K562 (cell line): ENCODE measurements at regions not wholly inside any gene's neighbourhood (a gene's known extent, or its start where the extent isn't known, plus 50 kb on each side); places are given as distances from the start of the nearest gene placed in this dataset.

ENCODE experiments used
- ATAC-seq: fragments of 200-7000 bp; cut with Tn5 transposase; 3 replicates; pipeline ENCODE4 v1.9.1; 2020; ENCODE audit warnings: moderate library complexity
- BruUV-seq: library from RNA; stranded (reverse); fragments of 400-500 nt; replicated peaks from 2 replicates; lab custom pipeline; 2021; lab: Mats Ljungman, UMichigan
- CTCF ChIA-PET: fragments of 300-600 bp; formaldehyde crosslinking; extraction: SDS; loops from one replicate; lab custom pipeline; 2021; ENCODE audit warnings: low intra/inter-chr PET ratio; lab: Yijun Ruan, JAX
- POLR2A ChIA-PET: fragments of 300-600, 350-650 bp; sonication (Branson Sonifier 250); formaldehyde crosslinking; extraction: SDS; loops from one replicate; lab custom pipeline; 2021; ENCODE audit warnings: antibody characterized with exemption, inconsistent platforms; lab: Yijun Ruan, JAX
- DNase-seq, 4 experiments: peaks; one replicate each; pipeline versions ENCODE4 v3.0.0 to v3.0.0-alpha.2; 2011 to 2018; ENCODE audit warnings: low spot score in 3 of 4, mixed read lengths in 3 of 4; ENCODE audit errors: extremely low read depth in 1 of 4
- FAIRE-seq: peaks from 2 replicates; lab custom pipeline; 2011; peaks lifted over from hg19 to GRCh38; lab: Jason Lieb, UNC
- H2AFZ ChIP-seq: 2 replicates; pipeline ENCODE4 v1.6.0; 2011; ENCODE audit warnings: low read depth, low read length, control low read depth, inconsistent platforms
- H3K27ac ChIP-seq: fragments of 200-600 bp; 3 replicates; pipeline ENCODE4 v1.8.0; 2011; ENCODE audit warnings: low read depth, mild to moderate bottlenecking, control low read depth, inconsistent platforms, low read length, moderate library complexity, mixed read lengths; ENCODE audit errors: extremely low read depth
- H3K27me3 ChIP-seq, 2 experiments: fragments of 300-600 bp in 1 of 2; 2 replicates in 1 of 2; 3 replicates in 1 of 2; pipeline versions ENCODE4 v1.6.0 to v1.8.0; 2011; ENCODE audit warnings: inconsistent platforms in 2 of 2, low read length in 2 of 2, mild to moderate bottlenecking in 1 of 2, mixed read lengths in 1 of 2, moderate library complexity in 1 of 2; ENCODE audit not compliant: control insufficient read depth in 2 of 2, insufficient read depth in 2 of 2
- H3K36me3 ChIP-seq: fragments of 300-600 bp; 3 replicates; pipeline ENCODE4 v1.8.0; 2011; ENCODE audit warnings: mild to moderate bottlenecking, low read length, inconsistent platforms; ENCODE audit not compliant: control insufficient read depth, insufficient read depth
- H3K4me1 ChIP-seq, 2 experiments: fragments of 200-600 bp in 1 of 2; replicated peaks in 1 of 2; 2 replicates in 1 of 2; 3 replicates in 1 of 2; pipeline versions ENCODE4 v1.5.1 to v1.8.0; 2011; ENCODE audit warnings: inconsistent platforms in 2 of 2, low read length in 2 of 2, mild to moderate bottlenecking in 1 of 2, mixed read lengths in 1 of 2, moderate library complexity in 1 of 2; ENCODE audit not compliant: control insufficient read depth in 2 of 2, insufficient read depth in 2 of 2
- H3K4me2 ChIP-seq: 2 replicates; pipeline ENCODE4 v1.6.1; 2011; ENCODE audit warnings: low read length, control low read depth, inconsistent platforms, mixed read lengths; ENCODE audit not compliant: insufficient read depth
- H3K4me3 ChIP-seq: fragments of 200-600 bp; sonication (generic), shearing (Covaris generic); 2 replicates; pipeline ENCODE4 v1.5.1; 2016; ENCODE audit warnings: control low read depth, inconsistent platforms
- H3K79me2 ChIP-seq: fragments of 200-600 bp; 3 replicates; pipeline ENCODE4 v1.8.0; 2011; ENCODE audit warnings: low read length, inconsistent platforms; ENCODE audit not compliant: control insufficient read depth, insufficient read depth
- H3K9ac ChIP-seq, 2 experiments: 2 replicates each; pipeline versions ENCODE4 v1.6.0 to v1.6.1; 2011; ENCODE audit warnings: low read depth in 2 of 2, low read length in 2 of 2, control low read depth in 1 of 2, inconsistent platforms in 1 of 2, mild to moderate bottlenecking in 1 of 2, mixed read lengths in 1 of 2; ENCODE audit not compliant: insufficient read depth in 1 of 2
- H3K9me1 ChIP-seq: one replicate; pipeline ENCODE4 v1.6.0; 2011; ENCODE audit warnings: inconsistent platforms, mild to moderate bottlenecking, low read length, moderate library complexity; ENCODE audit not compliant: control insufficient read depth, insufficient read depth
- H3K9me3 ChIP-seq: replicated peaks from 2 replicates; pipeline ENCODE4 v1.5.1; 2011; ENCODE audit warnings: low read depth, low read length, inconsistent platforms; ENCODE audit not compliant: control insufficient read depth, insufficient read depth
- H4K20me1 ChIP-seq: replicated peaks from 2 replicates; pipeline ENCODE4 v1.6.1; 2011; ENCODE audit warnings: low read length, inconsistent platforms, mixed read lengths; ENCODE audit not compliant: control insufficient read depth, insufficient read depth
- CXXC5 ChIP-seq: fragments of 250-450 bp; sonication (Bioruptor Pico); IDR thresholded peaks from 2 replicates; pipeline ENCODE4 v1.8.0; 2022; ENCODE audit warnings: inconsistent platforms, mild to moderate bottlenecking, moderate library complexity
- DNMT1 ChIP-seq: fragments of 450-650 bp; IDR thresholded peaks from 2 replicates; pipeline ENCODE4 v1.6.1; 2016; ENCODE audit warnings: antibody characterized with exemption, mild to moderate bottlenecking
- ELF2 ChIP-seq: fragments of 250-450 bp; sonication (Bioruptor Pico); IDR thresholded peaks from 2 replicates; pipeline ENCODE4 v1.5.0; 2021; ENCODE audit warnings: mild to moderate bottlenecking
- FOSL1 ChIP-seq: fragments of 200-800 bp; sonication (Bioruptor generic); conservative IDR thresholded peaks from 2 replicates; pipeline ENCODE4 v1.6.1; 2016; ENCODE audit warnings: missing genetic modification characterization, missing compliant biosample characterization
- GABPB2 ChIP-seq: fragments of 250-450 bp; sonication (Bioruptor Pico); conservative IDR thresholded peaks from 2 replicates; pipeline ENCODE4 v1.5.1; 2021; ENCODE audit warnings: mild to moderate bottlenecking
- NRF1 ChIP-seq, 2 experiments: fragments of 450-650 bp; IDR thresholded peaks in 1 of 2; conservative IDR thresholded peaks in 1 of 2; 2 replicates each; pipeline ENCODE4 v1.6.1; 2014; ENCODE audit warnings: mild to moderate bottlenecking in 2 of 2
- RBM22 ChIP-seq: fragments of 200-400 bp; formaldehyde crosslinking; IDR thresholded peaks from 2 replicates; pipeline ENCODE4 v1.6.1; 2018; ENCODE audit warnings: low read length, low read depth; ENCODE audit not compliant: poor library complexity, severe bottlenecking
- RCOR1 ChIP-seq, 2 experiments: IDR thresholded peaks; 2 replicates each; pipeline ENCODE4 v1.6.1; 2012; ENCODE audit warnings: low read depth in 2 of 2, low read length in 2 of 2, borderline replicate concordance in 1 of 2, improper control_type of control experiment in 1 of 2
- SREBF1 ChIP-seq: fragments of 150-350 bp; IDR thresholded peaks from 2 replicates; pipeline ENCODE4 v1.6.1; 2014; ENCODE audit warnings: antibody characterized with exemption, low read depth, low read length, borderline replicate concordance
- U2AF2 ChIP-seq: fragments of 200-400 bp; formaldehyde crosslinking; optimal IDR thresholded peaks from 2 replicates; pipeline ENCODE3; 2017; ENCODE audit warnings: low read depth, mild to moderate bottlenecking, low read length
- ZNF232 ChIP-seq: sonication (generic); formaldehyde crosslinking; IDR thresholded peaks from 2 replicates; pipeline ENCODE4 v1.8.0; 2022; ENCODE audit warnings: mild to moderate bottlenecking, missing genetic modification reagents
- ZNF518B ChIP-seq: fragments of 250-450 bp; sonication (Bioruptor Pico); IDR thresholded peaks from 2 replicates; pipeline ENCODE4 v1.5.0; 2021; ENCODE audit warnings: mild to moderate bottlenecking, moderate library complexity
- WGBS: fragments of 100-300 bp; shearing (Covaris generic); methylation state at CpG from one replicate; pipeline ENCODE4 v1.1.6; 2016; ENCODE audit warnings: low coverage, mixed read lengths; ENCODE audit not compliant: insufficient coverage; ENCODE audit errors: missing lambda C conversion rate; 5-methylcytosine and 5-hydroxymethylcytosine counted together
- in situ Hi-C: fragments of 300-500 bp; cut with MboI; formaldehyde crosslinking; loops from 4 replicates; pipeline ENCODE4 v1.15.0; 2018; ENCODE audit warnings: inconsistent platforms, mixed read lengths
- intact Hi-C: fragments of 100-400 bp; cut with micrococcal nuclease; formaldehyde crosslinking; loops from 2 replicates; pipeline ENCODE4 v1.14.2; 2022

- Histone ChIP-seq H3K36me3 (no peaks in the 10 kb centered on the region), H4K20me1 (no peaks in the 10 kb centered on the region), H3K9me1 (no peaks in the 10 kb centered on the region), H3K27me3 (no peaks in the 10 kb centered on the region), H3K4me3 (no peak overlapping the region), H3K9ac (no peak overlapping the region), H3K4me1 (no peaks in the 10 kb centered on the region), H2AFZ (no peak overlapping the region), H3K9me3 (no peaks in the 10 kb centered on the region), H3K27ac (no peak overlapping the region), H3K4me2 (no peak overlapping the region), H3K79me2 (no peaks in the 10 kb centered on the region)
- ATAC-seq (no peak), DNase-seq (no peak), FAIRE-seq (no peak)
- in situ Hi-C loops (no loop called here), intact Hi-C loops (no loop called here)
- WGBS: 8% methylated on average over 7 of the region's 7 CpGs
- no TSS peak for BruUV-seq
- ChIA-PET POLR2A (no interaction called here), CTCF (no interaction called here)
- TF ChIP-seq RBM22 (no peak), FOSL1 (tag) (peak; percentile 68)
Observed at GRCh38 chr1:87644579-87645190, 316.0 kb downstream of the LMO4 start.

DNA sequence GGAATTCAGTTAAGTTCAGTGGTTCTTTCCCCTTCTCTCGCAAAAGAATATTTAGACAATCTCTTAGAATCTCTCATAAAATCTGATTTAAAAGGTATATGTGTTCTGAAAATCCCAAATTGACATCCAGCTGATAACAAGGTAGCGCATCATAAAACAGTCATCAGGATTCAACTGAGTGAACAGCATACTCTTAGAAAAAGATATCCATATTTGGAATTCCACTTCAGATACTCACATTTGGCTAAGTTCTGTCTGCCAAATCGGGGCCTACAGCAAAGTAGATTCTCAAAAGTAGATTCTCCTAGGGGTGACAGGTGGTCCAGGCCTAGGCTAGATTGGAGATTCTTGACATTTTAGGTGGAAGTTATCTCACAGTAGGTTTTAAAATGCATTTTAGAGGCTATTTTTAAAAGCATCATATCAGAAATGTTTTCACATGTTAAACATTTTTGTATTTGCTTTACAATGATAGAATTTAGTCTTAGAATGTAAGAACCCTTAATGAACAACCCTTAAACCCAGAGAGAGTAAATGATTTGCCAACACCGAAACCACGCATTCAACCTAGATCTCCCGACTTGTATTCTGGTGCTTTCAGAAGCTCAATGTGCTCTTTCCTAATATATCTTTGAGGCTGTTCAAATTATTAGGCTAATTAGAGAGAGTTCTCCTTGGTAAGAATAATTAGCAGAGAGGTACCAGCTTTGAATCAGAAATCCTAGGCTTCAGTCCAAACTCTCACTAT lies 318.9 kb downstream of the LMO4 start:
- Histone ChIP-seq H2AFZ (no peak overlapping the region), H3K4me2 (no peak overlapping the region), H3K4me3 (no peak overlapping the region), H3K9me1 (no peaks in the 10 kb centered on the region), H3K36me3 (no peaks in the 10 kb centered on the region), H3K79me2 (no peaks in the 10 kb centered on the region), H4K20me1 (no peaks in the 10 kb centered on the region), H3K27ac (no peak overlapping the region), H3K9ac (no peak overlapping the region), H3K27me3 (no peaks in the 10 kb centered on the region), H3K4me1 (no peaks in the 10 kb centered on the region), H3K9me3 (no peaks in the 10 kb centered on the region)
- WGBS: 7% methylated on average over 6 of the region's 6 CpGs
- ChIA-PET CTCF (no interaction called here), POLR2A (no interaction called here)
- FAIRE-seq: no peak
- DNase-seq: no peak
- BruUV-seq: no TSS peak
- intact Hi-C loops: no loop called here
- in situ Hi-C loops: no loop called here
- ATAC-seq: no peak
- TF ChIP-seq GABPB2 (no peak), ZNF518B (CRISPR knock-in tag) (no peak), RCOR1 (IDR thresholded peaks at IDR 0.05; ENCODE audit: borderline replicate concordance in 1 of 2, low read depth in 2 of 2, low read length in 2 of 2) (no peak), NRF1 (conservative IDR thresholded peaks at IDR 0.05 in 1 of 2, IDR thresholded peaks at IDR 0.05 in 1 of 2) (no peak), U2AF2 (no peak), CXXC5 (CRISPR knock-in tag) (no peak), ELF2 (CRISPR knock-in tag) (no peak), SREBF1 (no peak), DNMT1 (no peak), ZNF232 (CRISPR knock-in tag) (no peak)
